ENCODE measurements at regions not wholly inside any gene's neighbourhood (a gene's known extent, or its start where the extent isn't known, plus 50 kb on each side); places are given as distances from the start of the nearest gene placed in this dataset.

DNA sequence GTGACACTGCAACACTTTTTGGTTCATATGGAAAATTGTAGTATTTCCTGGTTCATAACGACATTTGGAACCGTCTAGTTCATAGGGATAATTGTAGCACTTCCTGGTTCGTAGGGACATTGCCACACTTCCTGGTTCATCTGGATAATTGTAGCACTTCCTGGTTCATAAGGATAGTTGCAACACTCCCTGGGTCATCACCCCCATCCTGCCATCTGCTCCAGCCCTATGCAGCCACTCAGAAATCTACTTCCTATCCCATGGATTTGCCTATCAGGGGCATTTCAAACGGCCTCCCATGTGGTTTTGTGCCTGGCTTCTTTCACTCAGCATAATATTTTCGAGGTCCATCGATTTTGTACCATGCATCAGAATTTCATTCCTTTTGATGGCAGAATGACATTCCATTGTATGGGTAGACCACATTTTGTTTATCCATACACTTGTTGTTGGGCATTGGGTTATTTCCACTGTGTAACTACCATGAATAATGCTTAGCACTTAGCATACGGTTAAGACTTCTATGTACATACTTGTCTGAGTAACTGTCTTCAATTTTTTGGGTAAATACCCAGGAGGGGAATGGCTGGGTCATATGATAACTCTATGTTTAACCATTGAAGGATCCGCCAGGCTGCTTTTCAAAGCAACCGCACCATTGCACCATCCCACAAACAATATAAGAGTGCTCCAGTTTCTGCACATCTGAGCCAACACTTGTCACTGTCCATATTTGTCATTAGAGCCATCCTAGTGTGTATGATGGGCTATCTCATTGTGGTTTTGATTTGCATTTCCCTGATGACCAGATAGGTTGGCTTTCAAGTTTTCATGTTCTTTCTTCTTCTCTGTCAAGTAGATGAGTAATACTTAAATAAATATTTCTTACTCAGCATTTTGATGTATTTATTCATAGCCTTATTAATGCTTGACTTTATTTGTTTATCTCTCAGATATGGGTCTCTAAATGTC lies 58.3 kb upstream of the CD99 start:
- TF ChIP-seq, protein P1, sequence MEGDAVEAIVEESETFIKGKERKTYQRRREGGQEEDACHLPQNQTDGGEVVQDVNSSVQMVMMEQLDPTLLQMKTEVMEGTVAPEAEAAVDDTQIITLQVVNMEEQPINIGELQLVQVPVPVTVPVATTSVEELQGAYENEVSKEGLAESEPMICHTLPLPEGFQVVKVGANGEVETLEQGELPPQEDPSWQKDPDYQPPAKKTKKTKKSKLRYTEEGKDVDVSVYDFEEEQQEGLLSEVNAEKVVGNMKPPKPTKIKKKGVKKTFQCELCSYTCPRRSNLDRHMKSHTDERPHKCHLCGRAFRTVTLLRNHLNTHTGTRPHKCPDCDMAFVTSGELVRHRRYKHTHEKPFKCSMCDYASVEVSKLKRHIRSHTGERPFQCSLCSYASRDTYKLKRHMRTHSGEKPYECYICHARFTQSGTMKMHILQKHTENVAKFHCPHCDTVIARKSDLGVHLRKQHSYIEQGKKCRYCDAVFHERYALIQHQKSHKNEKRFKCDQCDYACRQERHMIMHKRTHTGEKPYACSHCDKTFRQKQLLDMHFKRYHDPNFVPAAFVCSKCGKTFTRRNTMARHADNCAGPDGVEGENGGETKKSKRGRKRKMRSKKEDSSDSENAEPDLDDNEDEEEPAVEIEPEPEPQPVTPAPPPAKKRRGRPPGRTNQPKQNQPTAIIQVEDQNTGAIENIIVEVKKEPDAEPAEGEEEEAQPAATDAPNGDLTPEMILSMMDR (conservative IDR thresholded peaks at IDR 0.05; ENCODE audit: low read depth, low read length) = no peak
- no peak for TF ChIP-seq EZH2 (IDR thresholded peaks at IDR 0.05; ENCODE audit: low read length, unreplicated experiment)
